BJ (cell line): ENCODE measurements at regions not wholly inside any gene's neighbourhood (a gene's known extent, or its start where the extent isn't known, plus 50 kb on each side); places are given as distances from the start of the nearest gene placed in this dataset.

Experiments
- CTCF ChIA-PET: fragments of 350-600 bp; formaldehyde crosslinking; extraction: SDS; loops from one replicate; lab custom pipeline; 2021; ENCODE audit warnings: antibody characterized with exemption, inconsistent platforms; lab: Yijun Ruan, JAX
- POLR2A ChIA-PET: fragments of 300-600 bp; sonication (Branson Sonifier 250); formaldehyde crosslinking; extraction: SDS; loops from one replicate; lab custom pipeline; 2021; ENCODE audit warnings: antibody characterized with exemption; lab: Charles Lee
- DNase-seq: peaks from one replicate; pipeline ENCODE4 v3.0.0-alpha.2; 2011; ENCODE audit warnings: low read depth
- H3K27me3 ChIP-seq: 2 replicates; pipeline ENCODE4 v1.6.0; 2011; ENCODE audit warnings: low read length; ENCODE audit not compliant: control insufficient read depth, insufficient read depth
- H3K36me3 ChIP-seq: 2 replicates; pipeline ENCODE4 v1.5.1; 2011; ENCODE audit warnings: low read length; ENCODE audit not compliant: control insufficient read depth, insufficient read depth
- H3K4me3 ChIP-seq: 2 replicates; pipeline ENCODE4 v1.5.1; 2011; ENCODE audit warnings: low read depth, mild to moderate bottlenecking, control low read depth, low read length
- CTCF ChIP-seq: IDR thresholded peaks from 2 replicates; pipeline ENCODE4 v1.5.1; 2011; ENCODE audit warnings: low read depth, mild to moderate bottlenecking, control low read depth, inconsistent platforms, low read length, moderate library complexity; ENCODE audit not compliant: insufficient read depth

GRCh38 chr3:182621435-182622240 is 171.7 kb upstream of the ATP11B start:
- no peak for DNase-seq
- Histone ChIP-seq H3K27me3 (no peaks in the 10 kb centered on the region), H3K36me3 (no peaks in the 10 kb centered on the region), H3K4me3 (no peak overlapping the region)
- no peak for TF ChIP-seq CTCF
- ChIA-PET POLR2A (no interaction called here), CTCF (interaction anchor here (1.0 kb wide), 1 partner anchor 913 kb away, joined by 3 read pairs; no protein-coding TSS in a partner anchor)

GRCh38 chr3:182622241-182622545 is 171.1 kb upstream of the ATP11B start:
- CTCF ChIA-PET = no interaction called here
- no peaks in the 10 kb centered on the region for H3K27me3 ChIP-seq
- no peak for TF ChIP-seq CTCF
- no peak for DNase-seq
- no peak overlapping the region for H3K4me3 ChIP-seq
- H3K36me3 ChIP-seq = no peaks in the 10 kb centered on the region
- POLR2A ChIA-PET = no interaction called here

- ChIA-PET POLR2A (no interaction called here), CTCF (interaction anchor here (1.1 kb wide), 1 partner anchor 13 kb away, joined by 3 read pairs; no protein-coding TSS in a partner anchor)
- H3K27me3 ChIP-seq = no peaks in the 10 kb centered on the region
- TF ChIP-seq CTCF = no peak
- DNase-seq = no peak
- H3K4me3 ChIP-seq = no peak overlapping the region
- H3K36me3 ChIP-seq = no peaks in the 10 kb centered on the region
These were observed 166.5 kb upstream of the ATP11B start for GRCh38 chr3:182626484-182627467.

GRCh38 chr3:182628531-182628930 is 164.8 kb upstream of the ATP11B start:
- ChIA-PET POLR2A (no interaction called here), CTCF (no interaction called here)
- H3K4me3 ChIP-seq = no peak overlapping the region
- H3K27me3 ChIP-seq = no peaks in the 10 kb centered on the region
- TF ChIP-seq CTCF = no peak
- no peak for DNase-seq
- H3K36me3 ChIP-seq = no peaks in the 10 kb centered on the region

GRCh38 chr3:182629521-182629920 is 163.8 kb upstream of the ATP11B start:
- no peak for TF ChIP-seq CTCF
- DNase-seq = no peak
- CTCF ChIA-PET = no interaction called here
- no peaks in the 10 kb centered on the region for H3K27me3 ChIP-seq
- no peaks in the 10 kb centered on the region for H3K36me3 ChIP-seq
- POLR2A ChIA-PET = no interaction called here
- no peak overlapping the region for H3K4me3 ChIP-seq
